Subcutaneous abdominal adipose tissue (tissue), 5 donors: ENCODE measurements at regions not wholly inside any gene's neighbourhood (a gene's known extent, or its start where the extent isn't known, plus 50 kb on each side); places are given as distances from the start of the nearest gene placed in this dataset.

ENCODE experiments used
- H3K27ac ChIP-seq: one replicate; pipeline ENCODE4 v1.7.0; 2013; ENCODE audit warnings: low read depth, mild to moderate bottlenecking, inconsistent platforms, low read length, moderate library complexity
- H3K27me3 ChIP-seq, 5 donors: one replicate each; pipeline ENCODE4 v1.7.0; 2013; ENCODE audit warnings: low read length in 5 of 5, inconsistent platforms in 1 of 5; ENCODE audit not compliant: control insufficient read depth in 5 of 5, insufficient read depth in 4 of 5
- H3K36me3 ChIP-seq, 5 donors: one replicate each; pipeline ENCODE4 v1.7.0; 2013; ENCODE audit warnings: low read length in 5 of 5; ENCODE audit not compliant: control insufficient read depth in 5 of 5, insufficient read depth in 5 of 5
- H3K4me1 ChIP-seq, 5 donors: one replicate each; pipeline ENCODE4 v1.7.0; 2013; ENCODE audit warnings: low read length in 5 of 5, mild to moderate bottlenecking in 3 of 5, moderate library complexity in 1 of 5; ENCODE audit not compliant: control insufficient read depth in 5 of 5, insufficient read depth in 5 of 5
- H3K4me3 ChIP-seq, 5 donors: one replicate each; pipeline ENCODE4 v1.7.0; 2013; ENCODE audit warnings: low read length in 5 of 5, low read depth in 1 of 5
- H3K9ac ChIP-seq, 5 donors: one replicate each; pipeline ENCODE4 v1.7.0; 2013; ENCODE audit warnings: low read length in 5 of 5, mild to moderate bottlenecking in 4 of 5, moderate library complexity in 3 of 5
- H3K9me3 ChIP-seq, 5 donors: one replicate each; pipeline ENCODE4 v1.7.0; 2013; ENCODE audit warnings: low read length in 5 of 5; ENCODE audit not compliant: control insufficient read depth in 5 of 5
- donor health status: healthy.
- donor health status: healthy.
- donor health status: healthy.
- donor health status: healthy.
- donor health status: healthy.

DNA sequence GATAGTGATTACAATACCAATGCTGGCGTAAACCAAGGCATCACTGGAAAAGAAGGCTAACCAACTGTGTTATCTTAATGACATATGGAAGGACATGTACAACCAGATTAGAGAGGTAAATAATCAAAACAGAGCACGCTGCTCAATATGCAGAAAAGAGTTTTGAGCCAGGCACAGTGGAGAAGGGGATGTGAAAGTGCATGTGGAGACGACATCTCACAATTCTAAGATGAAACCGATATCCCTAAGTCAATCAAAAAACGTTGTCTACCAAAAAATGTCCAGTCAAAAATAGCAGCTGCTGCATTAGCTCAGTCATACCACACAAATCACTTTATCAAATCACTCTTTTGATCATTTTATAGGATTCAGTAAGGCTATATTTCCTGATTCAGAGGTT lies 116.3 kb upstream of the OLIG2 start:
- Histone ChIP-seq H3K4me1 (no peaks in the 10 kb centered on the region), H3K9ac (no peak overlapping the region), H3K36me3 (no peaks in the 10 kb centered on the region), H3K27ac (no peak overlapping the region), H3K9me3 (no peaks in the 10 kb centered on the region), H3K4me3 (no peak overlapping the region), H3K27me3 (no peaks in the 10 kb centered on the region)

DNA sequence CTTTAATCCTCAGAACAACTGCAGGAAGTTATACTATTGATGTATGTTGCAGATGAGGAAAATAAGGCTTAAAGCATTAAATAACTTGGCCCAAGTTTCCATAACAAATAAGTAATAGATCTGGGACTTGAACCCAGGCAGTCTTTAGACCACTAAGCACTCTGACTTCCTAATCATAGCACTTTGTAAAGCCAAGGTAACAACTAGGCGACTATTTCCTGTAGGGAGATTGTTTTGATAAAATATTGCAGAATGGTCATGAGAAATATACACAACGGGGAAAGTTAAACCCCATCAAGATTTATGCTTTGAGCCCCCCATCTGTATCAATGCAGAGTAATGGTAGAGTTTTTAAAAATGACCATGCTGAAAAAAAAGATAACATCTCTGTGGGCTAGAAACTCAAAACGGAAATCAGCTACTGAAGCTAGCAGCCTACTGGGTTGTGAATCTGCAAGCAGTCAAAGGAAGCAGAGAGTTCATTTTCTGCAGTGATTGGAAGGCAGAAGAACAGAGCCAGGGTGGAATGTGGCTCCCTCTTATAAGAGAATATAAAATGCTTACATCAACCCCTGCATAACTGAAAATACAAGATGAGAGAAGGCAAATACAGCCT lies 111.2 kb upstream of the OLIG2 start:
- Histone ChIP-seq H3K9me3 (peaks cover 0 to 7% (median 6%) of the 10 kb centered on the region in 5 donors), H3K27ac (no peak overlapping the region), H3K4me3 (no peak overlapping the region), H3K4me1 (peaks cover 0 to 7% (median 0%) of the 10 kb centered on the region in 5 donors), H3K36me3 (no peaks in the 10 kb centered on the region), H3K27me3 (peaks cover 0 to 2% (median 0%) of the 10 kb centered on the region in 5 donors), H3K9ac (no peak overlapping the region)

DNA sequence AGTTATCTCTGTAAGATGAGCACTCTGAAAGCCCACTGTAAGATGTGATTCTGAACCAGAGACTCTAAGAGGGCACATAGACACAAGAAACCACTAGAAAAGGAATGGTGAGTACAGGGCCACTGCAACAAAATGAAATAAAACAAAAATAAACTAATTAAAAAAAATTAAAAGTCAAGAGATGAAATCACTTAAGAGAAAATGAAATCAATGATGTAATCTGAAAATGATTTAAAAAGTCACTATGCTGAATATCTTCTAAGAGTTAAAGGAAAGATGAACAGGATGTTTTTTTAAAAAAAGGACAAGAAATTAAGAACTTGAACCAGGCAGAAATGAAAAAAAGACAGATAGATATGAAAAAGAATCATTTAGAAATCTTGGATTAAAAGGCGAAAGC lies 110.6 kb upstream of the OLIG2 start:
- Histone ChIP-seq H3K9me3 (peaks cover 0 to 7% (median 6%) of the 10 kb centered on the region in 5 donors), H3K4me1 (peaks cover 0 to 7% (median 0%) of the 10 kb centered on the region in 5 donors), H3K27ac (no peak overlapping the region), H3K9ac (no peak overlapping the region), H3K36me3 (no peaks in the 10 kb centered on the region), H3K27me3 (peaks cover 0 to 2% (median 0%) of the 10 kb centered on the region in 5 donors), H3K4me3 (no peak overlapping the region)

DNA sequence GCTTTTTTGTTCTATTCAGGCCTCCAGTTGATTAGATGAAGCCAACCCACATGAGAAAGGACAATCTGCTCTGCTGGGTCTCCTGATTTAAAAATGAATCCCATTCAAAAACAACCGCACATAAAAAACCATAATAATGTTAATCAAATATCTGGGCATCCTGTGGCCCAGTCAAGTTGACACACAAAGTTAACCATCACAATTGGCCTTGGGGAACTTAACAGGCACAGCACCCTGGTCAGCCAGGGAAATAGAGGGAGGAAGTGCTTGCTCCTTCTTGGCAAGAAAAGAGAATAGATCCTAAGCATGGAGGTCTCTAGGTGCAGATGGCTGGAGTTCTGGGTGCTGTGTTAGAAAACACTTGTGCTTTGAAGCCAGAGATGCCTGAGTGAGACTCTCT lies 109.6 kb upstream of the OLIG2 start:
- Histone ChIP-seq H3K36me3 (no peaks in the 10 kb centered on the region), H3K9me3 (peaks cover 0 to 7% (median 6%) of the 10 kb centered on the region in 5 donors), H3K4me3 (no peak overlapping the region), H3K4me1 (peaks cover 0 to 7% (median 0%) of the 10 kb centered on the region in 5 donors), H3K27ac (no peak overlapping the region), H3K27me3 (peaks cover 0 to 2% (median 0%) of the 10 kb centered on the region in 5 donors), H3K9ac (no peak overlapping the region)

DNA sequence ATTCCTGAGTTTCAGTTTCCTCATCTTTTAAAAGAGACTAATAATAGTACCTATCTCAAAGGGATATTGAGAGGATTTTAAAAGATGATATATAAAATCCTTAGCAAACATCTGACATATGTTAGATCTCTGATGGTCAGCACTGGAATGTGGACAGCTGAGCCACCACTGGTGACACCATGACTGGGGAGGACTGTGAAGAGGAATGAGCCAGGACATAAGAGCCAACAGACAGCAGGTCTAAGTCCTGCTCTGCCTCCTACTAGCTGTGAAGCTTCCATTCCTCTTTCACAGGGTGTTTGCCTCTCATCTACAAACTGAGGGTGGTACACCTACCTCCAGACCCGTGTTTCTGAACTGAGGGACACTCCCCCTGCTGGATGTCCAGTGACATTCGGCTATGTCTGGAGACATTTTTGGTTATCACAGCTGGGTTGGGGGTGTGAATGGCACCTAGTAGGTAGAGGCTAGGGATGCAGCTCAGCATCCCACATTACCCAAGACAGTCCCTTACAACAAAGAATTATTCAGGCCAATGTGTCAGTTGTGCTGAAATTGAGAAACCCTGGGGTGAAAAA lies 109.1 kb upstream of the OLIG2 start:
- Histone ChIP-seq H3K27ac (no peak overlapping the region), H3K4me1 (peaks cover 0 to 7% (median 0%) of the 10 kb centered on the region in 5 donors), H3K9ac (no peak overlapping the region), H3K27me3 (peaks cover 0 to 2% (median 0%) of the 10 kb centered on the region in 5 donors), H3K9me3 (peaks cover 0 to 7% (median 6%) of the 10 kb centered on the region in 5 donors), H3K4me3 (no peak overlapping the region), H3K36me3 (no peaks in the 10 kb centered on the region)

DNA sequence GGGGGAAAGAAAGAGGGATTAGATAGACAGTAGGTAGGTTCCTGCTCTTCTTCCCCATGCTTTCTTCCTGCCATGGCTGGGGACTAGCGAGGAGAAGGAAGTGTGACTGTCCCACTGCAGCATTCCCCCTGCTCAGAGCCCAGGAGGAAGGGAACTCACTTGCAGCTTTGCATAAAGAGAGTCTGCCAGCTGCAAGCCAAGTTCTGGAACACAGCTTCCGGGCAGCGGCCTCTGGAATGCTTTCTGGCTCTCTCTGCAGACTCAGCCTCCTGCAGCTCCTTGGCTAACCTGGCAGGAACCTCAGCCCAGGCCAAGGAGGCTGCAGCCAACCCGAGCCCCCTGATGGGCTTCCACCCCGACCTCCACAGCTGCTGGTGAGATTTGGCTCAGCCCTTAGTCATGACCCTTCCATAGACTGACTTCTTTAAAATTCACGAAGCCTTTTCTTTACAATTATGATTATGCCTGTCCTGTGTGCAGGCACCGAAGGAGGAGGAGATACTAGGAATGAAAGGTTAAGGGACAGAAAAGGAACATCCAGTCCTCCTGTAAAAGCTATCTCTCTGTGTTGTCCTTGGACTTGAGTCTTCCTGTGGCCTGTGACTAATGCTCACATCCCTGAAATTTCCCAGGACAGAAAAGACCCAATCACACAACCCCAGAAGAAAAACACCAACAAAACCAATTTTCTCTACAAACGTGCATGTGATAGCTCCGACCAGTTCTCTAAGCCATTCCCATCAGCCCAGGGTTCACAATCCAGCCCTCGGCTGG lies 108.2 kb upstream of the OLIG2 start:
- no peak overlapping the region for H3K9ac ChIP-seq
- peaks cover 0 to 7% (median 0%) of the 10 kb centered on the region in 5 donors for H3K4me1 ChIP-seq
- H3K36me3 ChIP-seq: no peaks in the 10 kb centered on the region
- no peak overlapping the region for H3K4me3 ChIP-seq
- no peak overlapping the region for H3K27ac ChIP-seq
- H3K9me3 ChIP-seq: peaks cover 0 to 7% (median 6%) of the 10 kb centered on the region in 5 donors
- H3K27me3 ChIP-seq: peaks cover 0 to 2% (median 0%) of the 10 kb centered on the region in 5 donors

DNA sequence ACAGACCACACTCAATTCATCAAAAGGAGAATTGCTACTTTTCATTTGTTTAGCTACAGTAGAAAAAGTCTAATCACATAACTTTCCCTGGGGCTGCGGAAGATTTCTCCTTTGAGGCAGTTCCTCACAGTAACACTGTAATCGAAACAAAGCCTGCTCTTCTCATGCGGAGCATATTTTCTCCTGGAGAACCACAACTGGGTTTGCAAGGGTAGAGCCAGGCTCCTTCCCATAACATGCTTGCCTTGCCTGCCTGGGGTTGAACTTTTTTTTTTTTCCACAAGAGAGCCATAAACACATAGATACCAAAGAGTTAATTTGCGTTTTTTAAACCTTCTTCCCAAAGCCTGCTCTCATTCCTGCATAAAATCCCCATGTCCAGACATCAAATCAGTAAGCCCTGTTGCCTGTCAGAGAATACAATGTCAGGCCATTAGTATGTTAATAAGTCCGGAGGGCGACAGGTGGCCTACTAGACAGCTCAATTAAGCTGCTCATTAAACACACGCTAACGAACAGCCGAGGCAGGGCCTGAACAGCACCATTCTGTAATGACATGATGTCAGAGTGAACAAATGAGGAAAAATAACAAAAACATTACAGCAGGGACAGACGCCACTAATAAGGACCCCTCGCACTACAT lies 107.1 kb upstream of the OLIG2 start:
- H3K4me3 ChIP-seq: no peak overlapping the region
- peaks cover 0 to 2% (median 0%) of the 10 kb centered on the region in 5 donors for H3K27me3 ChIP-seq
- peaks cover 0 to 7% (median 6%) of the 10 kb centered on the region in 5 donors for H3K9me3 ChIP-seq
- no peaks in the 10 kb centered on the region for H3K36me3 ChIP-seq
- no peak overlapping the region for H3K9ac ChIP-seq
- peaks cover 0 to 7% (median 0%) of the 10 kb centered on the region in 5 donors for H3K4me1 ChIP-seq
- no peak overlapping the region for H3K27ac ChIP-seq

DNA sequence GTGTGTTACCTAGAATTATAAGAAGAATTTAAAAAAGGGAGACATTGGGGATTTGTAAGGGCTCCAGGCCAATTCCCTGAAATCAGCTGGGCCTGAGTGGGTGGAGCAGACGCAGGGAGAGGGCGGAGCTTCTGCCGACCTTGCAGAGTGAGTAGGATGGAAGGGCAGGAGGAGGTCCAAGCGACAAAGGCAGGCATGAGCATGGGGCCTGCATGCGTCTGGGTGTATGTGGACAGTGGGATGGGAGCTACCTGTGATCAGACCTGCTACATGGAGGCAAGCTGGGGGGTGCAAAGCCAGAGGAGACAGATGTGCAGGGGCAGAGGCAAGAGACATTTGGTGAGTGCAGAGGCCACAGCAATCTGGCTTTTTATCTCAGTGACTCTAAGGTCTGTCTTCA lies 105.3 kb upstream of the OLIG2 start:
- Histone ChIP-seq H3K4me1 (peaks cover 0 to 7% (median 0%) of the 10 kb centered on the region in 5 donors), H3K9ac (no peak overlapping the region), H3K4me3 (no peak overlapping the region), H3K9me3 (peaks cover 5 to 18% (median 10%) of the 10 kb centered on the region in 5 donors), H3K36me3 (no peaks in the 10 kb centered on the region), H3K27me3 (peaks cover 0 to 2% (median 0%) of the 10 kb centered on the region in 5 donors), H3K27ac (no peak overlapping the region)

DNA sequence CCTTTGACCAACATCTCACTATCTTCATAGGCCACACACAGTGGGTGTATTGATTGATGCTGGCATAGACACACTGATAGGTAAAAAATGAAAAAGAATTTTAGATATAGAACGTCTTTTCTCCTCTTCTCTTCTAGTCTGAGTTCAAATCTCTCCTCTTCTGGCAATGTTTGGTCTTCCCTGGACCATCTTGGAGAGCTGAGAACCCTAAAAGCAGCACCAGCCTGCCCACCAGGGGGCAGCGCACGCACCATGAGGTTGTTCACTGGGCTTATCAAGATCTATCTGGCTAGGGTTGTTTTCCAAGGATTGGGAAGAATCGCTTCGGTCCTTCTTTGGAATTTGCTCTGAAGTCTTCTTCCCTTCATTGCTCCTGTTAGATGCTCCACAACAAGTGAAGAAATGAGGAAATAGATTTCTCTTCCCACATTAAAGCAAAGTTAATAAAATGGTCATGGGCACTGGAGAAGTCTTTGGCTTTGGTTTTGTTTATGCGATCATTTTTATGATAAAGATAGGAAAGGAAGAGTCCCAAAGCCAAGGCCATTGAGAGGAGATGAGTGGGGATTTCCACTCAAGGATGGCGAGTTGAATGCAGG lies 104.0 kb upstream of the OLIG2 start:
- no peaks in the 10 kb centered on the region for H3K27me3 ChIP-seq
- no peaks in the 10 kb centered on the region for H3K36me3 ChIP-seq
- H3K4me3 ChIP-seq: no peak overlapping the region
- H3K9me3 ChIP-seq: peaks cover 4 to 11% (median 5%) of the 10 kb centered on the region in 5 donors
- peaks cover 0 to 7% (median 0%) of the 10 kb centered on the region in 5 donors for H3K4me1 ChIP-seq
- H3K27ac ChIP-seq: no peak overlapping the region
- H3K9ac ChIP-seq: no peak overlapping the region
